Stimulated activated naive CD4-positive, alpha-beta T cell (primary cell): ENCODE measurements at regions not wholly inside any gene's neighbourhood (a gene's known extent, or its start where the extent isn't known, plus 50 kb on each side); places are given as distances from the start of the nearest gene placed in this dataset.
"Not testable (repeated sequence)": the region's sequence is repeated elsewhere in the genome, so short reads cannot be mapped to it uniquely, and the experiment has no call there.

Experiments used
- DNase-seq, 6 experiments: peaks; one replicate each; lab custom pipeline; 2025; lab: John Stamatoyannopoulos, UW

DNA sequence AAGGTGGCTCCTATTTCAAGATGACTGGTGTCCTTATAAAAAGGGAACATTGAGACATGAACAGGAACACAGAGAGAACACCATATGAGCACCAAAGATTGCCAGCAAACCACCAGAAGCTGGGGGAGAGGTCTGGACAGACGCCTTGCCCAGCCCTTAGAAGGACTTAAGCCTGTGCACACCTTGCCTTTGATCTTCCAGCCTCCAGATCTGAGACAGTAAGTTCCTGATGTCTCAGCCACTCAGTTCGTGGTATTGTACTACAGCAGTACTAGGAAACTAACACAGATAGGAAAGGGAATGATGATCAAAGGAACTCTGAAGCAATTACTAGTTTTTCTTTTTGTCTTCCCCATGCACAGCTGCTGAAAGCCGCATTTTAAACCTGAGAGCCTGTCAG lies 137.3 kb upstream of the FHL2 start:
- DNase-seq, result no peak

- DNase-seq, result not testable (repeated sequence)
These were observed 130.4 kb upstream of the FHL2 start for GRCh38 chr2:105529258-105529657.

GRCh38 chr2:105526000-105526925 lies 127.4 kb upstream of the FHL2 start:
- no peak for DNase-seq

DNA sequence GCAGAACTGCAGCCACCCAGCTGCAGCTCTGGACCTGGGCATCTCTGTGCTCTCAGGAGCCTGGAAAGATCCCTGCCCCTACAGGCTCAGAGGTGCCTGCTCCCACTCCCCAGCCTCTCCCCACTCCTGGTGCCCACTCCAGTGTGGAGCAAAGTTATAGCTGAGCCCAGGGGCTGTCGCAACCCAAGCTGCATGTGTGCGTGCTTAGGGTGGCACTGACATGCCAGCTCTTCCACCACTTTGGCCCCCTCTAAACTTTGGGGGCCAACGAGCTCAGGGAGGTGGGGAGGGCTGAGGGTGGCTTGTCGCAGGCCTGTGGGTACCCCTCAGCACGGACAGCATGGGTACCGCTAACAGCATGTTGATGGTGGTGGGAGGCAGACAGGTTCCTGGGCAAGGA lies 126.3 kb upstream of the FHL2 start:
- no peak for DNase-seq

DNA sequence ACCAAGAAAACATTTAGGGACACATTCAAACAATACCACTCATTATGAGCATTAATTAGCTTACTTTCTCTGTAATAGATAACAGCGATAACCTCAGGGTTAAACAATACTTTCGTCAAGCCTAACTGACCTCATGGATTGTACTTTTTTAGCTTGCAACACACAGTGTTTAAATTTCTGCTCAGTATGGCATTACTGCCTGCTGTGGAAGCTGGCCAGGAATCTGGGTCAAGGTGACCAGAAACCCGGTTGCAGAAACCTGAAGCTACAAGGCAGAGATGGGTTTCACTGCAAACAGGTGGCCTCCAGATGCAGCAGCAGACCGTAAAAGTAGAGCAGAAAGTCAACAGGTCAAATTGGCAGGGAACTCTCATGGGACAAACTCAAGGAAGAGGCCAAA lies 123.8 kb upstream of the FHL2 start:
- DNase-seq, result no peak

DNA sequence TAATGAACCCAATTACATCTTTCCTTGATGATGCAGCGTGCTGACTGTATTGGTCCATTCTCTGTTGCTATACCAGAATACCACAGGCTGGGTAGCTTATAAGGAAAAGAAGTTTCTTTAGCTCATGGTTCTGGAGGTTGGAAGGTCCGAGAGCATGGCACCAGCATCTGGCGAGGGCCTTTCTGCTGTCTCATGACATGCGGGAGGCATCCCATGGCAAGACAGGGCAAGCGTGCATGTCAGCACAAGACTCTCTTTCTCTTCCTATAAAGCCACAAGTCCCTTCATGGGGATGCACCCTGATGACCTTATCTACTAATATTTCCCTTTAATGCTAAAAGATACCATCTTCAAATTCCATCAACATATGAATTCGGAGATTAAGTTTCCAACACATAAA lies 122.8 kb upstream of the FHL2 start:
- DNase-seq, result no peak

GRCh38 chr2:105521176-105521575 lies 122.3 kb upstream of the FHL2 start:
- DNase-seq, result peak in 2 of 6 experiments; percentile 19 to 34

- DNase-seq, result no peak
These were observed 120.7 kb upstream of the FHL2 start for GRCh38 chr2:105519516-105519915.

DNA sequence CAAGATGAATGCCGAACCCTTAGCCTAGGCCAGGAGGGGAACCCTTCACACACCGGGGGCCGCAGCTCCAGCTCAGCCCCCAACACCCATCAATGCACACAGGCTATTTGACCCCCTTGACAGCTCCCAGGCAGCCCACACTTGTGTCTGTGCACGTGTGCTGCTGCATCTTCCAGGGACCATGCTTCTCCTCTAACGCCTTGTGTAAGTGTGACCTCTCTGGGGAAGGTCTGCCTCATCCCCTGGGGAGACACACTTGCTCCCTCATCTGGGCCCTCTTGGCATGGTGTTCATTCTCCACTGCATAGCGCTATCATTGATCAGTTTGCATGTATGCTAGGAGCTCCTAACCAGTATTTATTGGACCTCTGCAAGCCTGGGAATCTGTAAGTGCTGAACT lies 120.0 kb upstream of the FHL2 start:
- no peak for DNase-seq

DNA sequence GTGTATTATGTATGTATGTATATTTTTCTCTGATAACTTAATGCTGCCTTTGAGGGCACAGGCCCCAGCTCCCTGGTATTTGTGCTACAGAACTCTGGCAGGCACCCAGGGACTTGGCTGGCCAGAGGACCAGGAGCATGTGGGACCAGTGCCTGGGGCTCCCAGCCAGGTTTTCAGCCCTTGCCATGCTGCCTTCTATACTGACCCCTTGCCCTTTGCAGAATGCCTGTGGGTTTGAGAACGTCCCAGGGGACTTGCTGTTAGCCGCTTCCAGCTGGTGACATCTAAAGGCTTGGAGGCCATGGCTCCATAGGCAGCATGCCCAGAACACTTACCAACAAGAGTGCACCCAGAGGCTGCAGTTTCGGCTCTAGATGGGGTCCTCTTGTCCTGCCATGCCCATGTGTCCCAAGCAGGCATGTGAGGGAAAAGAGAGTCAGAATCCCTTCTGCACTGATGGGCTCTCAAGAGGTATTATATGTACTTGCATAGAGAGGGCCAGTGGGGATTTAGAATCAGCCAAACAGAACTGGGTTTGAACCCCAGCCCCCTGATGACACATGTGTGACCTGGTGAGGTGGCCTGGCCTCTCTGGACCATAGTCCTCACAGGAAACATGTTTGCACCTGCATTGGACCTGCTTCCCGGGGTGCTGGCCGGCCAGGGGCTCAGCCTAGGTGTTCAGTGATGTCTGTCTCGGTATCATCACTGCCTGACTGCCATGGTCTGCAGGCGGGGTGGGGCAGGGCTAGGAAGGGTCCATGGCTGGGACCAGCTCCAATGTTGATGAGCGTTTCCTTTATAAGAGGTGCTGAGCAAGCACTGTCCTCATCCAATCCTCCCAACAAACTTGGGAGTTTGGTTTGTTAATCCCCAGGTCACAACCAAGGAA lies 119.2 kb upstream of the FHL2 start:
- DNase-seq, result no peak

DNA sequence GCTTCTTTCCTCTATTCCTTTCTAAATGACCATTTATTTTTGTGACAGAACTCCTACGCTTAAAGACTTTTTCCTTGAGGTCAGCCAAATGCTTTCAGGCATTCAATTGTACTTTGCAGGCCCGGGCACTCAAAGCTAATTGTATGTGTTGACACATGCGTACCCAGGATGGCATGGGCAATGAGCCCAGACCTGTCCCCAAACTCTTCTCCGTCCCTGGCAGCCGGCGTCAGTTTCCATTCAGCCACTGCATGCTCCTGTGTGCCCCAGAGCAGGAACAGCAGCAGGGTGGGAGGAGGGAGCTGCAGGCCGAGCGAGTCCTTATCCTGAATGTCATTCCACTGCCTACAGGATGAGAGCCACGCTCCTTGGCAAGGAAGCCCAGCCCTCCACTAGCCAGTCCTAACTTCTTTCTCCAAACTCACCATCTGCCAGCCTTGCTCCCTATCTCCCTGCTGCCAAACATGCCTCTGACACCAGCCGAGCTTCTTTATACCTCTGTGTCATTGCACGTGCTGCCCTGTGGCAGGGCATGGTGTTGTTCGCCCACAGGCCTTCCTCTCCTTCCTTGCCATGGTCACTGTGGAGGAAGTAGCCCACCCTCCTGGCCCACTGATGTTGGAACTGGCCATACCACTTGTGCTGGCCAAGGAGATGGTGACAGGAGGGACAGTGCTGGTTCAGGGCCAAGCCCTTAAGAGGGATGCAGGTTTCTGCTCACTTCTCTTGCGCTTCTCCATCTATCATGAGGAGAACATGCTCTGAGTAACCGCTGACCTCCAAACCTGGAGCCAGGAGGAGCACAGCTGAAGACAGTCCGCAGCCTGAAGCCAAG lies 116.9 kb upstream of the FHL2 start:
- DNase-seq, result no peak

GRCh38 chr2:105514576-105514975 lies 115.7 kb upstream of the FHL2 start:
- DNase-seq, result no peak

DNA sequence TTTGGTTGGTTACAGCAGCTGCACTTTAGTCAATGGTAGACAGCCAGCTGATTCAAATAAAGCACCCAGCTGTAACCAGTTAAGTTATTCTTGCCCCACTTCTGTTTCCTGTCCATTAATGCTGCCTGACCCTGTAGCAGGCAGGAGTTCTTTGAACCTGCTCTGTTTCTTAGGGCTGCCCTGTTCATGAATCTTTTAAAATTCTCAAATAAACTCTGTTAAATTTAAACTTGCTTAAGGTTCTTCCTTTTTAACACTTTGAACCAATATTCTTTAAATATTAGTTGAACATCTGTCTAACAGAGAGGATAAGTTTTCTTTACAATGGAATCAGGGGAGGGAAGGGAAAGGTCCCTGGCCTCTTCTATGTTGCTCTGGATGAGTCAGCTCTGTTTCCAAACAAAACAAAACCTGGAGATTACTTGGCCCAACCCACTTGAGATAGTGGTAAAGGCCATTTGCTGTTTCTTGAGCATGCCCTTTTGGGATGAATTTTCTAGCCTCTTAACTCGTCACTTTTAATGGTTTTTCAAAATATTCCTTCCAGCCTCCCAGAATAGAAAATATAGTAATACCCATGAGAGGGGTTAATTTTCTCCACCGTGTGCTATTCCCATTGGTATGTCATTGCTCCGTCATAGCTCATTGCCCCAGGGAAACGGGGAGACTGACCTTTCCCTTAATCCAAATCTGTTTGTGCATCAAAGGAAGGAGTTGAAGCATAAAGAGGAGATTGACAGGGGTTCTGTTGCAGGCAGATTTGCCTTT lies 112.1 kb upstream of the FHL2 start:
- no peak for DNase-seq

- DNase-seq, result no peak
These were observed 110.6 kb upstream of the FHL2 start for GRCh38 chr2:105509269-105510086.

- DNase-seq, result not testable (repeated sequence)
These were observed 108.0 kb upstream of the FHL2 start for GRCh38 chr2:105506860-105507259.

GRCh38 chr2:105504459-105504858 lies 105.6 kb upstream of the FHL2 start:
- no peak for DNase-seq

GRCh38 chr2:105502625-105503334 lies 103.9 kb upstream of the FHL2 start:
- no peak for DNase-seq

- DNase-seq, result no peak
These were observed 99.5 kb upstream of the FHL2 start for GRCh38 chr2:105498281-105498846.

- no peak for DNase-seq
These were observed 98.2 kb upstream of the FHL2 start for GRCh38 chr2:105497094-105497493.
